ENCODE measurements at regions not wholly inside any gene's neighbourhood (a gene's known extent, or its start where the extent isn't known, plus 50 kb on each side); places are given as distances from the start of the nearest gene placed in this dataset.

DNA sequence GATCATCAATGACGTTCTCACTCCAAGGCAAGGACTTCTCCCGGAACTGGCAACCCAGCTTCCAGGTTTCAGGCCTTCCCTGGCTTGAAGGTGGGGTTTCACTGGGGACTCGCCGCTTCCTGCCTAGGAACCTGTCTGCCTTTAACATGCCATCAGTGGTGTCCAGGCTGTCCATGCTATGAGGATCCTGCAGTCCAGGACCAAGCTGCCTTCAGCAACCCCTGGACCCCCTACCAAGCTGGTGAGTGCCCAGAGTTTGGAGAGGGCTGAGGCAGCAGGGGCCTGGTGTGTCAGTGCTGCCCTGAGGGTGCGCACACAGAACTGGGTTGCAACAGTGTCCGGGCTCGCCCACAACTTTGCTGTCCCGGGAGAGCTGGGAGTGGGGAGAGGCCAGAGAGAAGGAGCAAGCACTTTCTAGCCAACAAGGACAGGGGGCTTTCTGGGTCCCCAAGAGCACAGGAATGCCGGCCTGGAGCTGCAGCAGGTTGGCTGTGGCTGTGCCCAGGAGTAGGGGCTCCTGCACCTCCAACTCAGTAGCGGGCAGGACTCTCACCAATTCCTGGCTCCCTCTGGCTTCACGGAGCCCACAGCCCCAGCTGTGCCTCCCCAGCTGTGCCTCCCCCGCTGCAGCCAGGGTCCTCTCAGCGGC lies 1563.2 kb upstream of the MIR17HG start:
- DNase-seq = no peak

- DNase-seq = no peak
Measured at GRCh38 chr13:89786531-89786930, 1561.0 kb upstream of the MIR17HG start.

GRCh38 chr13:89790696-89791095 lies 1556.8 kb upstream of the MIR17HG start:
- no peak for DNase-seq

GRCh38 chr13:89791971-89792630 lies 1555.4 kb upstream of the MIR17HG start:
- no peak for DNase-seq

DNA sequence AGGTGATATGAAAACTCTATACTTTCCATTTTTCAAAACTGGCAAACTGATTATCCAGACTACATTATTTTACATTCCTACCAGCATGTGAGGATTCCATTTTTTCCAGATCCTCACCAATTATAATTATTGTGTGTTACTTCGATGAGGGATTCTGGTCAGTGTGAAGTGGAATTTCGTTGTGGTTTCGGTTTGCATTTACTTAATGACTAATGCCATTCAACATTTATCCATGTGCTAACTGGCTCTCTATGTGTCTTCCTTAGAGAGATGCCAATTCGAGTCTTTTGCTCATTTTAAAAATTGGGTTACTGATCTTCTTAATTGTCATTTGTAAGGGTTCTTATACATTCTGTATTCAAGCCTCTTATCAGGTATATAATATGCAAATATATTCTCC lies 1551.3 kb upstream of the MIR17HG start:
- DNase-seq = no peak

DNA sequence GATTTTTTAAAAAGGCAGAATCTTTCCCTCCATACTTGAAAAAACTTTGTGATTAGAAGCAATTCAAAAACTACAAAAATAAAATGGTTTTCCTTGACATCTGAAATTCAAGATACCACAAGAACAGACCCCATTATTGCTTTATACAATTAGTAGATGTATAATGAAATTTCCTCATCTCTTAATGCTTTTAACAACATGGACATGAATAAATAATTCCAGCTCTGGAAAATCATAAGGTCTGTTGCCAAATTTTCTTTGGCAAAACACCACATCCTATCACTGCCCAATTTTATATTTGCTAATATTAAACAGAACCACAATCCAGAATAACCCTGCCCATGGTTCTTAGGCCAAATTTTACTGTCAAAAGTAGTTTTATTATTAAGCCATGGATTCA lies 1543.6 kb upstream of the MIR17HG start:
- no peak for DNase-seq

DNA sequence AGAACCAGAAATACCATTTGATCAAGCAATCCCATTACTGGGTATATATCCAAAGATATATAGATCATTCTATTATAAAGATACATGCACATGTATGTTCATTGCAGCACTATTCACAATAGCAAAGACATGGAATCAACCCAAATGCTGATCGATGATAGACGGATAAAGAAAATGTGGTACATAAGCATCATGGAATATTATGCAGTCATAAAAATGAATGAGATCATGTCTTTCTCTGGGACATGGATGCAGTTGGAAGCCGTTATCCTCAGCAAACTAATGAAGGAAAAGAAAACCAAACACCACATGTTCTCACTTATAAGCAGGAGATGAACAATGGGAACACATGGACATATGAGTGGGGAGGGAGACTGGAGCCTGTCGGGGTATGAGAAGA lies 1540.9 kb upstream of the MIR17HG start:
- DNase-seq = no peak

DNA sequence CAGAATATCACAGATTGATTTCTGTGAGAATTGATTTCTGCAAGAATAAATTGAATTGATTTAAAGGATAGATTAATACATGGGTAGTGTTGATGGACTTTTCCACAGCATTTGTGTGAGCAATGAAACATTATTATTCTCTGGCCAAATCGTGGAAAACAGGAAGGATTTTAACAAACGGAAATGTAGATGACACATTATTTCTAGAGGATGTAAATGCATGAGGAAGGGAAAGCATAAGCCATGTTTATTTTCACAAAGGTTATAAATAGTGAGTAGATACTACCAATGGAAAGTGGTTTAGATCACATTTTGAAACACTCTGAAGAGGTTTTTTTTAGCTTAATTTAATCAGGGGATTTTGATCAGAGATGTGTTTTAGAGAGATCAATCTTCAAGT lies 1534.6 kb upstream of the MIR17HG start:
- DNase-seq = no peak

GRCh38 chr13:89816404-89816803 lies 1531.1 kb upstream of the MIR17HG start:
- no peak for DNase-seq

DNA sequence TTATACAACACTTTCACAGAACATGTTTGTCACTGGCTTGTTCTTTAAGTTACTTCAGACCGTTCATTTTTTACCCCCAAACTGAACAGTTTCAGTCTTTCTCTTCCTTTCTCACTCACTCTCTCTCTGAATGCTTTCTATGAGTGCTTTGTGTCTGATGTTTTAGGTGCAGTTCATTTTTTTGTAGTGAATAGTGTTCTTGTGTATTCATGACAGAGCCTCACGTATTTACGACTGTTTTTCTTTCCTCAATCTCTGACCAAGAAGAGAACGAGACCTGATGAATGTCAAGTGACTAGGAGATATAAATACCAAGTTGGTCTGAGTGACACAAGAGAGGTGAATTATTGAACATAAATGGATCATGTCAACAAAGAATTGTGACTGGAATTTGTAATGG lies 1525.0 kb upstream of the MIR17HG start:
- DNase-seq = no peak

GRCh38 chr13:89827552-89827951 lies 1519.9 kb upstream of the MIR17HG start:
- DNase-seq = no peak

DNA sequence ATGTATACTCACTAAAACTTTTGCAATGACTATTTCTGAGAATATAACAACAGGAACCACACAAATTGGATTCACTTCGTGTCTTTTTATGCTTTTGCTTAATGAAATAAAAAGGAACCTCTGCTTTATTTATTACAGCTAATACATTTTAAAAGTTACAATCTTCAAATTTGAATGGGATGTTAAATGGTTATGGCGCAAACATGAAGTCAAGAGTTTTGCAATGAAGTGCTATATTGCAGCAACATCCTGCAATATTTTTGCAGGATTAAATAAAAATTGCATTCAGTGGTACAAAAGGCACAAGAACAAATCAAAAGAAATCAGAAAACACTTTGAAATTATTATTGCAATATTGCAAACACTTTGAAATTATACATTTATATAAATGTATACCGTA lies 1519.0 kb upstream of the MIR17HG start:
- DNase-seq = no peak

GRCh38 chr13:89831157-89831556 lies 1516.3 kb upstream of the MIR17HG start:
- DNase-seq = no peak

- no peak for DNase-seq
Measured at GRCh38 chr13:89832827-89833226, 1514.7 kb upstream of the MIR17HG start.

DNA sequence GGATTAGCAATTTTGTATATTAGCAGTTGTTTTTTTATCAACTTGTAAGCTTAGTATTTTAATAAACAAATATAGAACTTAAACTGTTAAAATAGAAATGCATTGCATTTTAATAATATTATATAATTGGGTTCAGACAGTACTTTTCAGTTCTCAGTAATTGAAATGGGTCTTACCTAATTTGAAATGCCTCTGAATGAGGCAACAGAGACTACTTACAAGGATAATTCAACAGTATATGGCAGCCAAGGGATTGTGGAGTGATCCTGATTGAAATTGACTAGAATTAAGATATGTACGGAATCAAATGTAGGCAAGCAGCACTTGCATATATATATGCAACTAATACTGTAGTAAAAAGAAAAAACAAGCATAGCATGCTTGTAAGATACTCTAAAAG lies 1503.9 kb upstream of the MIR17HG start:
- no peak for DNase-seq

- DNase-seq = no peak
Measured at GRCh38 chr13:89845874-89846273, 1501.6 kb upstream of the MIR17HG start.

DNA sequence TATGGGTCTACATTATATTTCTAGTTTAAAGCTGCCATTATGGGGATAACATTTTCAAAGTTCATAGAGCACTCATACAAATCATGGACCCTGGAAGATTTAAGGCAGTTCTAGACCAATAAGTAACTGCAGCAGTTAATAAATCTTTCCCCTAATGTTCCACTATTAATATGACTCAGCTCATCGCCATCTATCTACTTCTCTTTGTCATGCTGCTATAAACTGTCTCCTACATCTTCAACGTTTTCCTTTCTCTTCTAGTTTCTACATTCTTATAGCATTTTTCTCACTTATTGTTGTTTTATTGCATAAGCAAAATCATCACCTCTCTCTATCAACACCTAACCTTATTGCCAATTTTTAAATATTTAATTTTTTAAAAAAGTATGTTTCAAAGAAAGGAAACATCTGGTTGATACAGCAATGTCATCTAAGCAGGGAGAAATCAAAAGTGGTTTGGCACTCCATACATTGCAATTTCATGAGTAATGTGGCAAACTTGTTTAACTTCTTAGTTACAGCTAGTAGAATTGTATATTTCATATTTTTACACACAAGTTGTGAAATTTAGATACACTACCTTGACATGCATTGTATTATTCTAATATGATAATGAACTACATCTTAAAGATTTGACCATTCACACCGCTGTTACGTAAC lies 1500.4 kb upstream of the MIR17HG start:
- DNase-seq = no peak

DNA sequence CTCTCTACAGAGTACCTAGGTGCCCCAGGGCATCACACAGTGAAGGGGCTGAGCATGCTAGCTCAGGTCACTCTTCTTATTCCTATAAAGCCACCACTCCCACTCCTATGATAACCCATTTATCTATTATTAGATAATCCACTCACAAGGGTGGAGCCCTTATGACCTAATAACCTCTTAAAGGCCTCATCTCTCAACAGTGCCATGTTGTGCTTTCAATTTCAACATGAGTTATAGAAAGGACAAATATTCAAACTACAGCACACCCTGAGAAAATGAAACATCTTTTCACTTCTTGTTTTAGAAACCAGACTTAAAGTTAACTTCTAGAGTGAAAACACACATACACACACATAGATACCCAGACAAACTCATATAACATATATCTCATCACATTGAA lies 1494.9 kb upstream of the MIR17HG start:
- DNase-seq = no peak

GRCh38 chr13:89856512-89856911 lies 1491.0 kb upstream of the MIR17HG start:
- no peak for DNase-seq

DNA sequence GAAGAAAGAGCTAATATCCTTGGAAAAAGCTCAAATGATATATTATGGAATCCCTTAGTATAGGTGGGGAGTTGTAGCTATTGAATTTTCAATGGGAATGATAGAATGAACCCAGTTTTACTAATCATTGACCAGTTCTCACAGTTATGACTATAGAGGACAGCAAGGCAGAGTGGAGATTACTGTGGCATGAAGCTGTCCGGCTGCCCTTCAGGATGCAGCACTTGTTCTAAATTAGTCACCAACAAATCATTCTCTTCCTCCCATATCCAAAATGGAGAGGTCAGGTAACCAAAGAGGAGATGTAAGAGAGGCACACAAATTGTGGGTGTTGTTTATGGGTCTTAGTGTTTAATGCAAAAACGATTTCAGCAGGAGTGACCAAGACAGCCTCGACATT lies 1490.0 kb upstream of the MIR17HG start:
- no peak for DNase-seq

DNA sequence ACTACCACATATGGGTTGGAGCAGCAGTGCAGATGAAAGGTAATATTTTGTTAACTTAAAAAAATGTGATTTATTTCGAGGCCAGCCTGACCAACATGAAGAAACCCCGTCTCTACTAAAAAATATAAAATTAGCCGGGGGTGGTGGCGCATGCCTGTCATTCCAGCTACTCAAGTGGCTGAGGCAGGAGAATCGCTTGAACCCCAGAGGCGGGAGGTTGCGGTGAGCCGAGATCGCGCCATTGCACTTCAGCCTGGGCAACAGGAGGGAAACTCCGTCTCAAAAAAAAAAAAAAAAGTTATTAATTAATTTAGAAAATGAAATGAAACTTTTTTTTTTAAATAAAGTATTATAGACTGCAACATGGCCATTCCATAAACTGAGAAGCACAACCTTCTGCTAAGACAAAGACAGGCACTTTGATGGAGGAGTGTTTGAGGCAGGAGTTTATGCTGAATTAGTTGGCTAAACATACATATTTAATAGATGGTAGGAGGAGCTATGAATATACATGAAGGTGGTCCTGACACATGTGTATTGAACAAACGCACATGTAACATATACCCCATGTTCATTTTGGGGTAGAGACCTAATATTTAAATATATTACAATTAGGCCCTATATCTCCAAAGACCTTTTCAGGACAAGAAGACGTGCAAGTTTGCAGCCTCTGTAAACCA lies 1485.3 kb upstream of the MIR17HG start:
- DNase-seq = no peak

DNA sequence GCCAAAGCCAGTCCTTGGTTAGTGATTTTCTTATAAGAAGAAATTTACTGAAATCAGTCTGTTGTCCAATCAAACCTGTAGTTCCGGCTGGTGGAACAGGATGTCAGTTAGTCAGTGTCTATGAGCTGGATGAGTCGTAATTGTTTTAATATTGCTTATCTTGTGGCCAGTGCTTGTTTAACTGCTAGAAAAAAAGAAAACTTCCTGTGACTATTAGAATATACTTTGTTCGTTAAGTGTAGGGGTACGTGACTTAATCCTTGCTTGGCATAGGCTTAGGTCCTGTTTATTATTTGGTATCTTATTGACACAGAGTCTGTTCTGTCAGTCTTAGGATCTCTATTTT lies 1484.8 kb upstream of the MIR17HG start:
- DNase-seq = no peak

DNA sequence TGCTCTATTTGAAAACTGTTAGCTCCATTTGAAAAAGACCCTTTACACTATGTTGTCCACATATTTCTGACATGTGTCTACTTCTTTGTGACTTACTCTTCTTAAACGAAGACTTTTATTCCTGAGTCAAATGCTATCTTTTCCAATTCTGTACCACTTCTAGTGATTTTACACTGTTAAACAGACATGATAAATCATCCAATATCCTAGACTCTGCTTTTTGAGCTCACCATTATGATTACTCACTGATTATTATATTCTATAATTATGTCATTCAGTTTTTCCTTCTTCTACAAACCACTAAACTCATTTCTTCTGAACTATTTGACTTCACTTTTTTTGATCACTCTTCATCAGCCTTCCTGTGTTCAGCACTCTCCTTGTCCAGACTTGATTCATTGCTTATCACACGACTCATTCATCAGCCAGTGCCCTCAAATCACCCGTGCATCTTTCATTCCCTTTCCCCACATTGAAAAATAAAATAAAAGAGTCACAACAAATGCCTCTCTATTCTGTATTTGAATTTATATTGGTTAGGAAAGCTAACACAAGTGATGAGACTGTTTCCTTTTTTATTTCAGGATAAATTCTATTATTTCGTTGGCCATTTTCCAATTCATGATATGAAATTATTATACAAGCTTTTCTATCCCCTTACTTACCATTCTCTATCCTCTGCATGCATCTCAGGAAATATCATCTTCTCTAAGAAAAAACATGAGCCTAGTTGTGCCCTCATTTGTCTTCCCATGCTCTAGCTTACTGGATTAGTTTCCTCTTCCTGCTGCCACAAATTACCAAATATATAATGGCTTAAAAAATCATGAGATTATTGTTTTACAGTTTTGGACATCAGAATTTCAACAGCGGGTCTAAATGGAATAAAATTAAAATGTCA lies 1482.1 kb upstream of the MIR17HG start:
- no peak for DNase-seq

Data from activated effector memory CD4-positive, alpha-beta T cell treated with anti-CD3 and anti-CD28 coated beads, Interleukin-2, amount 50 U/mL, for 16 hours (primary cell).